ENCODE measurements at regions not wholly inside any gene's neighbourhood (a gene's known extent, or its start where the extent isn't known, plus 50 kb on each side); places are given as distances from the start of the nearest gene placed in this dataset.
"Not testable (repeated sequence)": the region's sequence is repeated elsewhere in the genome, so short reads cannot be mapped to it uniquely, and the experiment has no call there.

- not testable (repeated sequence) for TF ChIP-seq CTCF (conservative IDR thresholded peaks at IDR 0.05 in 1 of 2, IDR thresholded peaks at IDR 0.05 in 1 of 2; ENCODE audit: extremely low read depth in 1 of 2, insufficient read depth in 1 of 2, low read depth in 1 of 2, low read length in 2 of 2); EZH2 (IDR thresholded peaks at IDR 0.05; ENCODE audit: borderline replicate concordance, low read length)
These were observed 554.2 kb upstream of the ACTRT1 start for GRCh38 chrX:128606357-128606756.
